HG02840 (cell line): ENCODE measurements at regions not wholly inside any gene's neighbourhood (a gene's known extent, or its start where the extent isn't known, plus 50 kb on each side); places are given as distances from the start of the nearest gene placed in this dataset.

Experiments
- ATAC-seq: cut with Tn5 transposase; IDR thresholded peaks from one replicate; pipeline ENCODE4 v1.9.1; 2021; ENCODE audit warnings: mild to moderate bottlenecking, moderate library complexity, moderate number of reproducible peaks; ENCODE audit not compliant: unreplicated experiment, low FRiP score

DNA sequence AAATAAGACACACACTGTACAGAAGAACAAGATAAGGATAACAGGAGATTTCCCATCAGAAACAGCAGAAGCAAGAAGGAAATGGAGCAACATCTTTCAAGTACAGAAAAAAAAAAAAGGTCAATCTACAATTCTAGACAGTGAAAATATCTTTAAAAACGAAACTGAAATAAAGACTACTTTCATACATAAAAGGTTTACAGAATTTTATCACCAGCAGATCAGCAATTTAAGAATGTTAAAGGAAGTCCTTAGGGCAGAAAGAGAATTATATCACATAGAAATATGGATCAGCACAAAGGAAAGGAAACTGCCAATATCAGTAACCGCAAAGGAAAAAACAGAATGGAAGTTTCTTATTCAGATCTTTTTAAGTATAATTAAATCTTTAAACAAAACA is 931.0 kb downstream of the EPHA4 start:
- ATAC-seq, result no peak

DNA sequence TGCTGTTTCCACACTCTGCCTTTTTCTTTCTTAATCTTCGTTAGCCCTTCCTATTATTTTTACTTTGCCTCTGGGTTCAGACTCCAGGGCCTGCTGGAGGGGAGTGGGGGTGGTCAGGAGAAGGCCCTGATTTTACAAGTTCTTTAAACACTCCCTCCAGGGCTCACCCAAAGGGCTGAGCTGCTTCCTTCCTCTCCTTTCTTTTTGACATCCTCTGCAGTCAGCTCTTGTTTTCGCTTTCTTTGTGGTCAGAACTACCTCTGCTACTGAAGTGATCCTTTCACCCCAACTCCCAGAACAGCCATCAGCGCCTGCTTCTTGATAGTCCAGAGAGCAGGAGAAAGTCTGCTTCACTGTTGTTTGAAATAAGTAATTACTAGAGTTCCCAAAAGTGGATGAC is 925.7 kb downstream of the EPHA4 start:
- no peak for ATAC-seq

DNA sequence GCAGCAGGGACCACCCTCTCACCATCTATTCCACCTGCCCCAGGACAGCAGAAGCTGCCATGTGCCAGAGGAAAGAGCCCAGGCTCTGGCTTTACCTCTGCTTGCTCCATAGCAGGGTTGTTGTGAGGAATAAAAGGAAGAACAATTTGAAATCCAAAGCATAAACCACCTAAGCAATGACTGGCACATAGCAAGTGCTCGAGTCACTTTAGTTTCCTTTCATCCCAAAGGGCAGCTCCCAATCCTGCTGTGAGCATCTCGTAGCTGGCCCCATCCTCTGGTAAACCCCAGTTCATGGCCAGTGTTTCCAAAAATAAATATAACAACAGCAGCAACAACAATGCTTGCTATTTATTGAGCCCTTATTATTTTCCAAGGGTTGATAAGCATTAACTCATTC is 923.5 kb downstream of the EPHA4 start:
- ATAC-seq, result no peak

DNA sequence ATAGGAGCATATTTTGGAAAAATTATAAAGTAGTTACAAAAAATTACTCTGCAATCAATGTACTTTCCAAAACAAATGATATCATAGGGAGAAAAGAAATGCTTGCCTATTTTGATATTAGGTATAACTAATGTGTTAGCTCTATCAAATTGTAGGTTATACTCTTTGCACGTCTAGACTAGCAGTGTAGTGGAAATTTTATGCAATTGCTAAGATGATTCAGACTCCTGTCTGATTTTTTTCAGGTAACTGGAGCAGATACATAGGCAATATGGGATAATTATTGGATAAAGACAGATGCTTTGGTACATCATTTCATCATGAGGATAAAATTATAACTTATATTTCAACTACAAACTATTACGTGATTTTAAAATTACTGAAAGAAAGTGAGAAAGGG is 918.3 kb downstream of the EPHA4 start:
- no peak for ATAC-seq

DNA sequence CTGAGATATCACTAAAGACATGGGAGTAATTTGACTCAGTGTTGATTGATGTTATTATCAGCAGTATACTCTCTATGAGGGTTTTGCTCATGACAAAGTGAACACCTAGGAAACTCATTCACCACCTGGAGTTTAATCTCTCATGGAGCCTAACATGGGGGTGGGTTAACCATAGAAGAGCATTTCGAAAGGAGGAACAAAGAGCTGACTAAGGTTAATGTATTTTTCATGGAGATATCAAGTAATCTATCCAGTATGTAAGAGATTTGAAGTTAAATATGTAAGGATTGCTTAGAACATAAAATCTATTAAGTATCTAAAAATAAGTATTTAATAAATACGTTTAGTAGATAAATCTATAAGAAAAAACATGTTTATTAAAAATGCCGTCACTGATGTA is 917.8 kb downstream of the EPHA4 start:
- ATAC-seq, result no peak

DNA sequence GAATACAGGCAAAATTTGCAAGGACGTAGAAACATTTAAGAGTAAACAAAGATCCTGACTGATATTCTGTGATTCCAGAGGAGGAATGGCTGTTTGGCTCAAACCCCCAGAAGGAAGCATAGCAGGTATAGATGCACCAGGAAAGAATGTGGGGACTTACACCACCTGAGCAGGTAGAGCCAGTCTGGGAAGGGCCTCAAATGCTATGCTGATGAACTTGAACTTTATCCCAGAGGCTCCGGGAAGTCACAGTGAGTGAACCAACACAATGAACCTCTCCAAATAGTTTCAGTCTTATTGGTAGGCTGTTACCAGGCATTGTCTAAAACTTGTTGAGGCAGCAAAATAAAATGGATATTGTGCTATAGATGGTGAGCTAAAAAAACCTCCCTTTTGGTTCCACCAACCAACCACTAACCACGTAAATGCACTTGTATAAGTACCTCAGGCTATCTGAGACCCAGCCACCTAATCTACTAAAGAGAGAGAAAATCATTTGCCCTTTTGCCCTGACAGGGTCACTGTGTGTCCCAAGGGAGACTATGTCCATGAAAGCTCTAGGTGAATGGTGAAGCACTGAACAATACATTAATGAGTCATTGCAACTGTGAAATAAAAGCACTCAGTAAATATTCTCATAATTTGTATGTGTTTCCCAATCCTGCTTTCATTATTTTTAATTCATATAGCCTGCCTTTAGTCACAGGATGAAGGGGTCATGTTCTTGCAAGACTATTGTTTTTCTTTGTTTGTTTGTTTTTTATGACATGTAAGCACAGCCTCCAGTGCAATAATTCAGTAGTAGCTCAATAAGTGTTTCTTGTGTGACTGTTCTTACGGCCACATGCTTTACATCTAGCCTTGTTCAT is 911.6 kb downstream of the EPHA4 start:
- ATAC-seq, result no peak

DNA sequence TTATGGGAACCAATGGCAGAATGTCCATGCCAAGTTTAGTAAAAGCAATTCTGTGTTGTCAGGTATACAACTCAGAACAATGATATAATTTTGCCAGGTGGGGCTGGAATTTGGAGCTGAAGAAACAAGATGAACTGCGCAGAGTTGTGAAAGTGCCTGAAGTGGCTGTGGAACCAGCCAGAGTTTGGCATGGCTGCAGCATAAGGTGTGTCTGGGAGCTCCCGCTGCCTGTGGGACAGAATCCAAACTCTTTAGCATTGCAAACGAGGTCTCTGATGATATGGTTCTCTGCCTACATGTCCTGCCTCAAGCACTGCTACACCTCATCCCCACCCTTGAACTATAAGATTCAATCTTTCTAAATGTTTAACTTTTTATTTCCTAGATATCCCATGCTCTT is 909.7 kb downstream of the EPHA4 start:
- no peak for ATAC-seq

DNA sequence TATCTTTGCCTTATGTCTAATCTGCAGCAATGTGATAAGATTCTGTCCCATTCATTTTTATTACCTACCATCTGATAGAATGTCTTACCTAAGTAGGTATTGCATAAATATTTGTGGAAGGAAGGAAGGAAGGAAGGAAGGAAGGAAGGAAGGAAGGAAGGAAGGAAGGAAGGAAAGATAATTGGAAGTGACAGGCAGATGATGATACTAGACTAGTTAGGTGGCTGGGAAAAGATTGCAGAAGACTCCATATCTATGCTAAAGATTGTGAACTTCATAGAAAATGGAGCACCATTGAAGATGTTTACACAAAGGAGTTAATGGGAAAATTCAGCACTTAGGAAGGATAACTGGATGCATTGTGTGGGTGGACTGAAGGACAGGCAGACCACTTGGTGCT is 909.0 kb downstream of the EPHA4 start:
- ATAC-seq, result no peak

DNA sequence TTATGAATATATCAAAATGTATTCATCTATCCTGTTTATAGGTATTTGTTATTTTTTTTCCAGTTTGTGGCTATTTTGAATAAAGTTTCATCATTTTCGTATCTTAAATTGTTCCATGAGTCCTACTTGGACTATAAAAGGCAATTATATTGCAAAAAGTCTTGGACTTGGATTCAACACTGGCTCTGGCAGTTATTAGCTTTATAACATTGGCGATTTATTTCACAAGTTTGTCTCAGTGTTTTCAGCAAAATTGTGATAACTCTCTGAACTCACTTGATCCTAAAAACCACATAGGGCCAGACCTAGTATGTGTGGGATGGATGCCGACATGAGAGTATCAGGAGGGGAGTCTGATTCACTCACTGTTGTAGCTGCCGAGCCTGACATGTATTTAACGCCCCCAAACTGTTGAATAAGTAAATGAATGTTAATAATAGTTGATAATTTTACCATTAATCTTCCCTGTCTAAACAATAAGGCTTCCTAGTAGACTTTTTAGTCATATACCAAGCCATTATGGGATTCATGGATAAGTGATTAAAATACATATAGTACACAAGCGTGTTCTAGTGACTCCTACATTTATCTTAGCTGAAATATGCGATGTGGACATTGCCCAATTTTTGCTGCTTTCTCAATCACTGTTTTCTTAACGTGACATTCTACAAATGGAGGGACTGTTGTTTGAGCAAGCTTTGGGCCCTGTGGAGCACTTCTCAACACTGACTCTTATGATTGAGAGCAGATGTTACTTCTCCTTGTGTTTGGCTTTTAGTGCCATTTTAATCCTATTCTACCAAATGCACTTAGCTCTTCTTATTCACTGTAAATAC is 907.6 kb downstream of the EPHA4 start:
- no peak for ATAC-seq

DNA sequence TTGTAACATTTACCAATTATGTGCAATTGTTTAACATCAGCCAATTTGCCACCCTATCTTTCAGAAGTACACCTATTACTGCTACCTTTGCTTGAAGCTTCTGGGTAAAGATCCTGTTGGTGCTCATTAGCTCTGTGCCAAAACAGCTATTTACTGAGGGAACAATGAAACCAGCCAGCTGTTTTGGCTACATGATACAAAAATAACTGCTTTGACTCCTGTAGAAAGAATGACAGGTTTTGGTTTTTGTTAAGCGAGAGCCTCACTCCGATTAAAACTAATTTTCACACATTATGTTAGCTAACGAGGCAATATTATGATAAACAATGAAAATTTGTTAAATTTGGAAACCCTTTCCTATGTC is 907.0 kb downstream of the EPHA4 start:
- no peak for ATAC-seq

DNA sequence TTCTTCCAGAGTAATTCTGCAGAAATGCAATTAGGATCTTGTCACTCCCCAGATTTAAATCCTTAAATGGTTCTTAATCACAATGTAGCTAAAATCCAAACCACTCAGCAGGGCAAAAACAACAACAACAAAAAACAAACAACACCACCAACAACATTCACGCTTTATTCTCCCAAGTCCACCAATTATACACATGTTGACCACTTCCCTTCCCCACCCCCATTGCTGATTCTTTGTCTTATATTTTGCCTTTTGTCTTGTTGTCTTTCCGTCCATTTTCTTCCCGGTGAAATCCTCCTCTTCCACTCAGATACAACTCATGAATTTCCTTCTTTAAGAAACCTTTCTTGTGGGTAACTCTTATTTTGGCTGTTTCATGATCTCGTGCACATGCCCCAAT is 902.8 kb downstream of the EPHA4 start:
- no peak for ATAC-seq

DNA sequence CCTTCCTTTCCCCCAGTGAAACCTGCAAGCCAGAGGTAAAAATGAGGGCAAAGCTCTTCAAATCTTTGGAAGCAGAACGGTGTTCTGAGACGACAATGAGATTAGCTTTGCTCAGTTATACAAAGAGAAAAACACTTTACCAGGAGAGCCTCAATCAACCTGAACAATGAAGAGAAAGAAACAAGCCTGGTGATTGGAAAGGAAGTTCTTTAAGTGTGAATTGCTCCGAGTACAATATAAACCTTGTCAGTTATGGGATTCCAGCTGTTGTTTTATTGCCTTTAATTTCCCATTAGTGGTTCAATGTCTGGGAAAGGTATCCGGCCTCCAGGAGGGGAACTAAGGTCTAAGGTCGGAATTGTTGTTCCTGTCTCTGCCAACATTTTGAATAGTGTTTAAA is 901.6 kb downstream of the EPHA4 start:
- no peak for ATAC-seq

DNA sequence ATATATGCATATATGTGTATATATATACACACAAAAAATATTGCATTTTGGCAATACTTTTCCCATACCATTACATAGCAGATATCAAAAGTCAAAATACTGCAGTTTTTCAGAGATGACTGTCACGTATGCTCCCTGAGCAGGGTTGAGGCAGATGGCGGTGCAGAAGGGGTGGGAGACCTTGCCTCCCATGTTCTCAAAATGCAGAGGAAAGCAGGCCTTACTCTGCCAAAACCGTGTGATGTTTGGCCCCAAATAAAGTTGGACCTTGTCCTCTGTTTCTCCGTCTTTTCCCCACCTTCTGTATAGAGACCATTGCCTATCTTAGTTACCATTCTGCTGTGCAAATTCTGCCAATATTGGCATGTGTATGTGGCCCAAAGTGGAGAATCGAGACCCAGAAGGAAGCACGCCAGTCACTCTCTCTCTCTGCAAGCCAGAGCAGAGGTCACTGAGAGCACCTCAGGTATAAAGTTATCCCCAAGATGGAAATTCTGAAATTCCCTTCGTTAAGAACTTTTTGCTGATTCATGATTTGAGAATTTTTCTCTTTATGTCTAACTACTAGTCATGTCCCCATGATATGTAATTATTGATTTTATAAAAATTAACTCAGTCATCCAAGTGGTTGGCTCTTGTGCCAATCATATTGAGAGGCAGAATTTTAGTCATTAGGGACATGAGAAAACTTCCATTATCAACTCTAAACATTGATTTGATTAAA is 898.8 kb downstream of the EPHA4 start:
- no peak for ATAC-seq

DNA sequence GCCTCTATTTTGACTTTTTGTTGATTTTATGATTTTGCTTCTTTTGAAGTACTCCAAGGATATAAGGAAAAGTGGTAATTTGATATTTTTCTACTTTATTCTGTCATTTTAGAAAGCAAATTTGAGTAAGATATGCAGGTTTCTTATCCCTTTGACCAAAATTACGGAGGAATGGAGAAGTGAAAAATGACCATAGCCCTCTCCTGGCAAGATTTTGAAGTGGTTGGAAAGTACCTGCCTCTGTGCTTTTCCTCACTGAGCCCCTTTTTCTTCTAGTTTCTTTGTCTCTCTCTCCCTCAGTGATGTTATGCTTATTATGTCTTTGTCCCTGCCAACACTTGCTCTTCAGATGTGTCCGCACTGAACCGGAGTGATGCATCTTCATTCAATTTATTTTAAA is 898.1 kb downstream of the EPHA4 start:
- ATAC-seq, result no peak

DNA sequence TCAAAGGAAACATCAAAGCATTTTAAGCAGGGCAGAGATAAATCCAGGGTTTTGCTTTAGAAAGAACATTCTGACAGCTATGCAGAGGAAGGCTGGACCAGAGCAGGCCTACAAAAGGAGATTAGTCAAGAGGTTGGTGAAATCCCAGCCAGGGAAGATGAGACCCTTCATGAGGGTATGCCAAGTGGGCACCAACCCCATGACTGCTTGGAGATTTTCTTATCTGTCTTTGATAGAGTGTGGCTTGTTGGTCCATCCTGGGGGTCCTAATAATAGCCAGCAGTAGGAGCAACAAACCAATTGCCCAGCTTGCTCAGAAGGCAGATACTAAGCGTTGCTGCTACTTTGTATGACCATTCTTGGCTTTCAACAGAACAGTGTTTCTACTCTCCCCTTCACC is 895.4 kb downstream of the EPHA4 start:
- ATAC-seq, result no peak

DNA sequence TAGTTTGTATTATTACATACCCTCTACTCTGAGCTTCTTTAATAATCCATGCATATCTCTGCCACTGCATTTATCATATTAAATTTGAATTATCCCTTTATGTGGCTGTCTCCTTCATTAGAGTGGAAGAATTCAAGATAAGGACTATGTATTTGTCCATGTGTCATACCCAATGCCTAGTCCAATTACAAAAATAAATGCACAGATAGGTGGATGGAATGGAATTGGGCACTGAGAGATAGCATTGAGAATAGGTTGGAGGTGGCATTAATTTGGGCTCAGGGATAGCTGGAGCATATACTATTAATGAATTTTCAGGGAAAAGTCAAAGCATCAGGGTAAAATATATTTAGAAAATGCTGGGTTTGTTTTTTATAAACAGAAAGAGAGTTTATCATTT is 893.2 kb downstream of the EPHA4 start:
- ATAC-seq, result no peak

DNA sequence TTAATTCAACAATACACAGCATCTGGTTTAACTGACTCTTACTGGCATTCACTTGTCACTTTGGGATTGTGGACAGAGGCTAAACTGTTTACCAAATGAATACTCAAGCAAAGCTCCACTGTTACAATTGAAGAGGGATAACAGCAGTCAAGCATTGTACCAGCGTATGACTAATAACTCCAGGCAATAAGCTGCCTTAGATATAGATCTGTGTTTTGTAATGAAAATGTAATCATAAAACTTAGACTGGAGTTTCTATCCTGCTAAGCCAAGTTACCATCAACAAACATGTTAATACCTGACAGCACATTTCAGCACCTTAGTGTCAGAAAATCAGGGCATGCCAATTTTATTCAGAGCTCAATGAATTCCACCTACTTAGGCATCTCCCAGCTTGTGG is 889.5 kb downstream of the EPHA4 start:
- no peak for ATAC-seq

DNA sequence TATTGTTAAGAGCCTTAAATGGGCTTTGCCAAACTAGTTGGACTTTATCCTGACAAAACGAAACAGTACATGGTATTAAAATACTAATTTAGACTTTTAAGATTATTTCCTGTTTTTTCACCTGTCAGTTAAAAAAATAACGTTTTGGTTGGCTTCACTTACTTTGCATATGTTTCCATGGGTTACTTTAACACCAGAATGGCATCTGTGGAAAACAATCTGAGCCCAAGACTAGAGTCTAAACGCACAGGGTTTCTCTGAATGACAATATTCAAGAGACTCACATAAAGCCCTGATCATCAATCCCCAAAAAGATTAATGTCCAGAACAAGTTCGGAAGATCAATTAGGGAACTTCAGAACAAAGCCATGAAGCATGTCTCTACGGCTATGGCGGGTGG is 888.0 kb downstream of the EPHA4 start:
- no peak for ATAC-seq

DNA sequence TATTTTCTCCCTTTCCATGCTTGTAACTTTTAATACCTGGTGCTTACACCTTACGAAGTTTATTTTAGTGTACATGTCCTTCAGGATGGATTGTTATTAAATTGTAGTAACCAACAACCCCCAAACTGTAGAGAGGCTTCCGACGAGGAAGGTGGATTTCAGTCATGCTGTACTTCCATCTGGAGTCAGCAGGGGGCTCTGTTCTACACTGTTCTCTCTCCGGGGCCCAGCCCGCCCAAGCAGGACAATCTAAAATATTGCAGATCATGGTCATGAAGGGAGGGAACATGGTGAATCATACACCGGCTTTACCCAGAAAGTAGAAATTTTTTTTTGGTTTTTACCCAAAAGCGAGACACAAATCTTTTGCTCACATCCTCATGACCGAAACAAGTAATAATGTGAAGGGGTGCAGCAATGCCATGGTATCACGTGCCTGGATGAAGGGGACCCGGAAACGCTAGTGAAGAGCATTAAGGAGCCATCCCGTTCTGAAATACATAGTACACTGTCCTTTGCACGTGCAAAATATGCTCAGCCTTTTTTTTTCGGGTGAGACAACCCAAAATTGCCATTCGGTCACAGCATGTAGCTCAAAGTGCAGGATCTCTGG is 884.8 kb downstream of the EPHA4 start:
- peak; percentile 61 for ATAC-seq

DNA sequence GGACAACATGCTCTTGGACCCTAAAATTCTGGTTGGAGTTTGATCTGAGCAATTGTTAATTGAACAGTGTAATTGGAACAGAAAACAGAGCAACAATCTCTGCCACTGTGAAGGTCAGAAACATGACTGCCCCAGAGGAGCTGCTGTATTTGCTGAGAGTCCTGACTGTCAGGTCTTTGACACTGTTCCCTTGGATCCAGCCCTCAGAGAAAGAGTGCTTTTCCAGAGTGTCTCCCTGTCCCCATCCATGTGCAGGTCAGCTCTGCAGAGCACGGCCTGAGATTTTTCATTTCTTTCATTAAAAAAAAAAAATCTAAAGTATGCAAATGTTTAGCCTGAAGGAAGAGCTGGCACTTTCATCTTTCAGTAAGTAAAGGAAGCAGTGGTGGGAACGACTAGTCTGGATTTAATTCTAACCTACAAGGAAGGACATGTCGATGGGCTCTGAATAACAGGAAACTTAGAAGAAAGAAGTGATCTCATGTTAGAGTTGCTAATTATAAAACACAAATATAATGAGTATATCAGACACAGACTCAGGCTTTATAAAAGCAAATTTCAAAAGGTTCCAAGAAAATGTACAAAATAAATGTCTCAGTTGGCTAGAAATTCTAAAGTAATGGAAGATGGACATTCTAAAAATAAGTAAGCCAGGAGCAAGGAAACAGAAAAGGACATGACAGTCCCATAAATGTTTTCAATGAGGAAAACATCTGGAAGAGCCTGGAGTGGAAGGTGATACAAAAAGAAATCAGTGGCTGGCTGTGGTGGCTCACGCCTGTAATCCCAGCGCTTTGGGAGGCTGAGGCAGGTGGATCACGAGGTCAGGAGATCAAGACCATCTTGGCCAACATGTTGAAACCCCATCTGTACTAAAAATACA is 876.5 kb downstream of the EPHA4 start:
- ATAC-seq, result no peak
